Lower leg skin (tissue), 4 donors: ENCODE measurements at regions not wholly inside any gene's neighbourhood (a gene's known extent, or its start where the extent isn't known, plus 50 kb on each side); places are given as distances from the start of the nearest gene placed in this dataset.

Experiments used
- DNase-seq, 2 donors: peaks; one replicate each; pipeline ENCODE4 v3.0.0-alpha.2; 2019; ENCODE audit warnings: low spot score in 2 of 2
- H3K4me3 ChIP-seq: fragments of 200-600 bp; sonication (generic); 2 replicates; pipeline ENCODE4 v1.5.1; 2017; ENCODE audit warnings: mild to moderate bottlenecking, low read depth; ENCODE audit not compliant: poor library complexity, severe bottlenecking
- POLR2A ChIP-seq, 2 donors: fragments of 450-650 bp; IDR thresholded peaks; one replicate each; pipeline ENCODE4 v1.6.1; 2016 to 2017; ENCODE audit warnings: antibody characterized with exemption in 2 of 2, mild to moderate bottlenecking in 1 of 2, moderate library complexity in 1 of 2
- WGBS, 2 donors: methylation state at CpG; one replicate each; pipeline ENCODE4 v1.1.5; 2018; 5-methylcytosine and 5-hydroxymethylcytosine counted together
- intact Hi-C: fragments of 100-400 bp; cut with DNase I; formaldehyde crosslinking; loops from one replicate; pipeline ENCODE4 v1.15.0; 2023; ENCODE audit warnings: low total_unique reads
- TF ChIP-seq, protein P1 (sequence below), 3 donors: fragments of 450-650 bp; IDR thresholded peaks; one replicate each; pipeline ENCODE4 v1.5.1; 2016; ENCODE audit warnings: antibody characterized with exemption in 3 of 3, mild to moderate bottlenecking in 3 of 3, moderate library complexity in 2 of 3

- TF ChIP-seq, protein P1, sequence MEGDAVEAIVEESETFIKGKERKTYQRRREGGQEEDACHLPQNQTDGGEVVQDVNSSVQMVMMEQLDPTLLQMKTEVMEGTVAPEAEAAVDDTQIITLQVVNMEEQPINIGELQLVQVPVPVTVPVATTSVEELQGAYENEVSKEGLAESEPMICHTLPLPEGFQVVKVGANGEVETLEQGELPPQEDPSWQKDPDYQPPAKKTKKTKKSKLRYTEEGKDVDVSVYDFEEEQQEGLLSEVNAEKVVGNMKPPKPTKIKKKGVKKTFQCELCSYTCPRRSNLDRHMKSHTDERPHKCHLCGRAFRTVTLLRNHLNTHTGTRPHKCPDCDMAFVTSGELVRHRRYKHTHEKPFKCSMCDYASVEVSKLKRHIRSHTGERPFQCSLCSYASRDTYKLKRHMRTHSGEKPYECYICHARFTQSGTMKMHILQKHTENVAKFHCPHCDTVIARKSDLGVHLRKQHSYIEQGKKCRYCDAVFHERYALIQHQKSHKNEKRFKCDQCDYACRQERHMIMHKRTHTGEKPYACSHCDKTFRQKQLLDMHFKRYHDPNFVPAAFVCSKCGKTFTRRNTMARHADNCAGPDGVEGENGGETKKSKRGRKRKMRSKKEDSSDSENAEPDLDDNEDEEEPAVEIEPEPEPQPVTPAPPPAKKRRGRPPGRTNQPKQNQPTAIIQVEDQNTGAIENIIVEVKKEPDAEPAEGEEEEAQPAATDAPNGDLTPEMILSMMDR (IDR thresholded peaks at IDR 0.05), result no peak
- no peak for TF ChIP-seq POLR2A (IDR thresholded peaks at IDR 0.05)
- 92 to 95% methylated on average over 2 of the region's 2 CpGs for WGBS, 2 donors
- no peak overlapping the region for H3K4me3 ChIP-seq
- no peak for DNase-seq
- intact Hi-C loops, result no loop called here
Observed at GRCh38 chrX:15043538-15043937, 170.3 kb downstream of the MOSPD2 start.

DNA sequence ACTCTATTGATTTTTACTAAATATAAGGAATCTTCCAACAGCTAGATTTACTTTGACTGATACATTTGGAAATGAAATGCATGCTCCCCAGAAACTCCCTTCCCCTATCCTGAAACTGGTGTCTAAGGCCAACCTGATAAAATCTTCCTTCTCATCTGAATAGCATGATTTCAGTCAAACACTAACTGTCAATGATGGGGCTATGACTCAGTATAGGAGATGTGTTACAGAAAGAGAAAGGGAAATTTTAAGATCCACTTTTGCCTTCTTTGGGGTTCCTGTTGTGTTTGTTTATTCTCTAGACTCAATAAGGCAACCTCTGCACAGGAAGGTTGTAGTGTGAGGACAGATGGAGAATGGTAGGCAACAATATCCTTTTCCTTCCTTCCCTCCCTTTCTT, 160.7 kb downstream of the MOSPD2 start:
- no peak for DNase-seq
- TF ChIP-seq POLR2A (IDR thresholded peaks at IDR 0.05), result no peak
- TF ChIP-seq, protein P1 (IDR thresholded peaks at IDR 0.05), result no peak
- intact Hi-C loops, result no loop called here
- H3K4me3 ChIP-seq, result no peak overlapping the region

DNA sequence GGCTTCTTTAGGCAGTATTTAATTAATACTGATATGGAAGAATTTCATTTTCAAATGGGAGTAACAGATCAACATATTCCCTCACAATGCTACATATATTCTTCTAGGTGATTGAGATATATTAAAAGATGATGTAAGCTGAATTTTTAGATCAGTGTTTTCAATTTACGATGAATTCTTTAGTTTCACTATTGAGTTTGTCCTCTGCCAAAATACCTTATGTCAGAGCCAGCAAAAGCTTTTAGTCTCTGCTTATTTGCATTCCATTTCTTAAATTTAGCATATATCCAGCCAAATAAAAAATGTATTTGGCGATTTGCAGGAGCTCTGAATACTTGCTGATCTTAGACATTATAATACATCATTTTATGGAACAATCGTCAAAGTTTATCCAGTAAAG, 144.3 kb downstream of the MOSPD2 start:
- no peak overlapping the region for H3K4me3 ChIP-seq
- TF ChIP-seq, protein P1 (IDR thresholded peaks at IDR 0.05), result no peak
- TF ChIP-seq POLR2A (IDR thresholded peaks at IDR 0.05), result no peak
- WGBS, 2 donors, result 58 to 62% methylated on average over 3 of the region's 3 CpGs
- intact Hi-C loops, result no loop called here
- DNase-seq, result no peak

DNA sequence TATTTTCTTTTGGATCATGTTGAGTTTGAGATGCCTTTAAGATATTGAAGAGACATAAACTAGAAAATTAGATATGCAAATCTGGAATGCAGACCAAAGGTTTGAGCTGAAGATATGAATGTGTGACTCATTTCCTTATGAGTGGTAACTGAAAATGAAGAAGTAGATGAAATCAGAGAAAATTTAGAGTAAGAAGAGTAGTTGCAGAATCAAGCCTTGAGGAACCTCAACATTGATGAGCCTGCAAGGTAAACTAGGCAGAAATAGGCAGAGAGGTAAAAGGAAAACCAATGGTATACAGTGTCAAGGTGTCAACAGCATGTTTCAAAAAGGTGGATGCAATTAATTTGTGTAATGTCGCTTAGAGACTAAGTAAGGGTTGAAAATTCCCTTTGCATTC, 142.8 kb downstream of the MOSPD2 start:
- no peak for DNase-seq
- 59 to 82% methylated on average over 1 of the region's 1 CpG for WGBS, 2 donors
- intact Hi-C loops, result no loop called here
- no peak for TF ChIP-seq POLR2A (IDR thresholded peaks at IDR 0.05)
- TF ChIP-seq, protein P1 (IDR thresholded peaks at IDR 0.05), result no peak
- H3K4me3 ChIP-seq, result no peak overlapping the region

DNA sequence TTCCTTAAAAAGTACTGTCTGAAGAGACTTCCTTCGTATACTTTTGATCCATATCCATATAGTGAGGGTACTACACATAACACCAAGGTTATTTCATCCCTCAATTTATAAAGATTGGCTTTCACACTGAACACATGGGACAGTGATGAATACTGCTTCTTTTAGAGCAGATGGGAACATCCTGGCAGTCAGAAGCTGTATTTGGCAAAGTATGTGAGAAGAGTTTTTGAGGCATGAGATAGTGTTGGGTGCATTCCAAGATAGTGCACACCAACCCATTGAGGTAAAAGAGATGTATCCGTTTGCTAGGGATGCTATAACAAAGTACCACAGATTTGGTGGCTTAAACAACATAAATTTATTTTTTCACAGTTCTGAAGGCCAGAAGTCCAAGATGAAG, 141.1 kb downstream of the MOSPD2 start:
- no peak for TF ChIP-seq POLR2A (IDR thresholded peaks at IDR 0.05)
- TF ChIP-seq, protein P1 (IDR thresholded peaks at IDR 0.05), result no peak
- 45 to 51% methylated on average over 2 of the region's 2 CpGs for WGBS, 2 donors
- no peak overlapping the region for H3K4me3 ChIP-seq
- intact Hi-C loops, result no loop called here
- DNase-seq, result no peak

- no peak for DNase-seq
- intact Hi-C loops, result no loop called here
- WGBS, 2 donors, result 33 to 37% methylated on average over 1 of the region's 1 CpG
- H3K4me3 ChIP-seq, result no peak overlapping the region
- TF ChIP-seq, protein P1 (IDR thresholded peaks at IDR 0.05), result no peak
- no peak for TF ChIP-seq POLR2A (IDR thresholded peaks at IDR 0.05)
Observed at GRCh38 chrX:15013461-15013860, 140.2 kb downstream of the MOSPD2 start.
